ENCODE measurements at regions not wholly inside any gene's neighbourhood (a gene's known extent, or its start where the extent isn't known, plus 50 kb on each side); places are given as distances from the start of the nearest gene placed in this dataset.
"Not testable (repeated sequence)": the region's sequence is repeated elsewhere in the genome, so short reads cannot be mapped to it uniquely, and the experiment has no call there.

GRCh38 chr3:170692720-170693119 lies 106.8 kb upstream of the SLC7A14 start:
- no peak for ATAC-seq (ENCODE audit: low read depth in 2 of 2)

GRCh38 chr3:170690661-170690981 lies 104.7 kb upstream of the SLC7A14 start:
- Histone ChIP-seq H3K36me3 (ENCODE audit: control insufficient read depth, insufficient read depth, low read length) (no peaks in the 10 kb centered on the region), H3K9me3 (ENCODE audit: control insufficient read depth in 2 of 2, low read length in 2 of 2) (no peaks in the 10 kb centered on the region), H3K4me1 (ENCODE audit: control insufficient read depth, insufficient read depth, low read length, poor library complexity, severe bottlenecking) (no peaks in the 10 kb centered on the region), H3K27me3 (ENCODE audit: control insufficient read depth, insufficient read depth, low read length) (no peaks in the 10 kb centered on the region), H3K27ac (ENCODE audit: insufficient read depth, low read length, poor library complexity, severe bottlenecking) (no peak overlapping the region), H3K4me3 (ENCODE audit: low read depth, low read length) (no peak overlapping the region)
- H3K27me3 Mint-ChIP-seq: no peaks in the 10 kb centered on the region
- H3K4me1 Mint-ChIP-seq: no peaks in the 10 kb centered on the region
- no peaks in the 10 kb centered on the region for H3K36me3 Mint-ChIP-seq
- H3K27ac Mint-ChIP-seq: no peak overlapping the region
- no peak overlapping the region for H3K4me3 Mint-ChIP-seq
- no peak for ATAC-seq (ENCODE audit: low read depth in 2 of 2)
- DNase-seq: no peak
- no peaks in the 10 kb centered on the region for H3K9me3 Mint-ChIP-seq

More at GRCh38 chr3:170692720-170693119, 106.8 kb upstream of the SLC7A14 start:
- Mint-ChIP-seq H3K4me3 (no peak overlapping the region), H3K27me3 (peaks cover 4% of the 10 kb centered on the region), H3K4me1 (peaks cover 0 to 2% (median 0%) of the 10 kb centered on the region in 4 donors), H3K9me3 (no peaks in the 10 kb centered on the region), H3K27ac (no peak overlapping the region), H3K36me3 (no peaks in the 10 kb centered on the region)
- H3K27ac ChIP-seq (ENCODE audit: insufficient read depth, low read length, poor library complexity, severe bottlenecking): no peak overlapping the region
- no peaks in the 10 kb centered on the region for H3K36me3 ChIP-seq (ENCODE audit: control insufficient read depth, insufficient read depth, low read length)
- no peak for DNase-seq
- no peaks in the 10 kb centered on the region for H3K4me1 ChIP-seq (ENCODE audit: control insufficient read depth, insufficient read depth, low read length, poor library complexity, severe bottlenecking)
- H3K27me3 ChIP-seq (ENCODE audit: control insufficient read depth, insufficient read depth, low read length): no peaks in the 10 kb centered on the region
- no peaks in the 10 kb centered on the region for H3K9me3 ChIP-seq (ENCODE audit: control insufficient read depth in 2 of 2, low read length in 2 of 2)
- no peak overlapping the region for H3K4me3 ChIP-seq (ENCODE audit: low read depth, low read length)

GRCh38 chr3:170689893-170690660 lies 104.2 kb upstream of the SLC7A14 start:
- Histone ChIP-seq H3K4me3 (ENCODE audit: low read depth, low read length) (no peak overlapping the region), H3K9me3 (ENCODE audit: control insufficient read depth in 2 of 2, low read length in 2 of 2) (no peaks in the 10 kb centered on the region), H3K27me3 (ENCODE audit: control insufficient read depth, insufficient read depth, low read length) (no peaks in the 10 kb centered on the region), H3K27ac (ENCODE audit: insufficient read depth, low read length, poor library complexity, severe bottlenecking) (no peak overlapping the region), H3K36me3 (ENCODE audit: control insufficient read depth, insufficient read depth, low read length) (no peaks in the 10 kb centered on the region), H3K4me1 (ENCODE audit: control insufficient read depth, insufficient read depth, low read length, poor library complexity, severe bottlenecking) (no peaks in the 10 kb centered on the region)
- H3K4me3 Mint-ChIP-seq: no peak overlapping the region
- no peaks in the 10 kb centered on the region for H3K9me3 Mint-ChIP-seq
- ATAC-seq (ENCODE audit: low read depth in 2 of 2) (no peak), DNase-seq (peak in 2 of 3 donors; percentile 16 to 19)
- no peaks in the 10 kb centered on the region for H3K4me1 Mint-ChIP-seq
- H3K27ac Mint-ChIP-seq: peak overlapping the region in 1 of 3 donors; percentile 68
- H3K36me3 Mint-ChIP-seq: no peaks in the 10 kb centered on the region
- H3K27me3 Mint-ChIP-seq: no peaks in the 10 kb centered on the region

- no peaks in the 10 kb centered on the region for H3K27me3 ChIP-seq (ENCODE audit: control insufficient read depth, insufficient read depth, low read length)
- H3K36me3 ChIP-seq (ENCODE audit: control insufficient read depth, insufficient read depth, low read length): no peaks in the 10 kb centered on the region
- H3K4me1 ChIP-seq (ENCODE audit: control insufficient read depth, insufficient read depth, low read length, poor library complexity, severe bottlenecking): no peaks in the 10 kb centered on the region
- DNase-seq: no peak
- no peak overlapping the region for H3K4me3 ChIP-seq (ENCODE audit: low read depth, low read length)
- H3K27ac ChIP-seq (ENCODE audit: insufficient read depth, low read length, poor library complexity, severe bottlenecking): no peak overlapping the region
- H3K4me3 Mint-ChIP-seq: no peak overlapping the region
- ATAC-seq (ENCODE audit: low read depth in 2 of 2): no peak
- H3K4me1 Mint-ChIP-seq: no peaks in the 10 kb centered on the region
- H3K9me3 Mint-ChIP-seq: no peaks in the 10 kb centered on the region
- H3K27ac Mint-ChIP-seq: no peak overlapping the region
- H3K36me3 Mint-ChIP-seq: no peaks in the 10 kb centered on the region
- H3K27me3 Mint-ChIP-seq: no peaks in the 10 kb centered on the region
- no peaks in the 10 kb centered on the region for H3K9me3 ChIP-seq (ENCODE audit: control insufficient read depth in 2 of 2, low read length in 2 of 2)
These were observed 103.5 kb upstream of the SLC7A14 start for GRCh38 chr3:170689296-170689829.

GRCh38 chr3:170688222-170688621 lies 102.3 kb upstream of the SLC7A14 start:
- not testable (repeated sequence) for H3K9me3 Mint-ChIP-seq; H3K4me1 Mint-ChIP-seq; H3K9me3 ChIP-seq (ENCODE audit: control insufficient read depth in 2 of 2, low read length in 2 of 2); H3K27me3 Mint-ChIP-seq; H3K27ac Mint-ChIP-seq; H3K36me3 Mint-ChIP-seq; H3K27ac ChIP-seq (ENCODE audit: insufficient read depth, low read length, poor library complexity, severe bottlenecking); H3K4me3 ChIP-seq (ENCODE audit: low read depth, low read length); DNase-seq; H3K27me3 ChIP-seq (ENCODE audit: control insufficient read depth, insufficient read depth, low read length); H3K4me3 Mint-ChIP-seq; ATAC-seq (ENCODE audit: low read depth in 2 of 2); H3K4me1 ChIP-seq (ENCODE audit: control insufficient read depth, insufficient read depth, low read length, poor library complexity, severe bottlenecking); H3K36me3 ChIP-seq (ENCODE audit: control insufficient read depth, insufficient read depth, low read length)

- H3K9me3 ChIP-seq (ENCODE audit: control insufficient read depth in 2 of 2, low read length in 2 of 2): no peaks in the 10 kb centered on the region
- no peaks in the 10 kb centered on the region for H3K9me3 Mint-ChIP-seq
- no peaks in the 10 kb centered on the region for H3K4me1 ChIP-seq (ENCODE audit: control insufficient read depth, insufficient read depth, low read length, poor library complexity, severe bottlenecking)
- DNase-seq (no peak), ATAC-seq (ENCODE audit: low read depth in 2 of 2) (no peak)
- H3K4me3 ChIP-seq (ENCODE audit: low read depth, low read length): no peak overlapping the region
- no peak overlapping the region for H3K4me3 Mint-ChIP-seq
- H3K27ac Mint-ChIP-seq: no peak overlapping the region
- no peak overlapping the region for H3K27ac ChIP-seq (ENCODE audit: insufficient read depth, low read length, poor library complexity, severe bottlenecking)
- no peaks in the 10 kb centered on the region for H3K4me1 Mint-ChIP-seq
- no peaks in the 10 kb centered on the region for H3K36me3 ChIP-seq (ENCODE audit: control insufficient read depth, insufficient read depth, low read length)
- H3K27me3 ChIP-seq (ENCODE audit: control insufficient read depth, insufficient read depth, low read length): no peaks in the 10 kb centered on the region
- H3K36me3 Mint-ChIP-seq: no peaks in the 10 kb centered on the region
- peaks cover 4% of the 10 kb centered on the region for H3K27me3 Mint-ChIP-seq
These were observed 94.7 kb upstream of the SLC7A14 start for GRCh38 chr3:170680593-170680992.

GRCh38 chr3:170679190-170679589 lies 93.3 kb upstream of the SLC7A14 start:
- Mint-ChIP-seq H3K4me1 (no peaks in the 10 kb centered on the region), H3K27ac (no peak overlapping the region), H3K9me3 (no peaks in the 10 kb centered on the region), H3K4me3 (no peak overlapping the region), H3K36me3 (no peaks in the 10 kb centered on the region), H3K27me3 (peaks cover 4% of the 10 kb centered on the region)
- no peaks in the 10 kb centered on the region for H3K36me3 ChIP-seq (ENCODE audit: control insufficient read depth, insufficient read depth, low read length)
- no peaks in the 10 kb centered on the region for H3K27me3 ChIP-seq (ENCODE audit: control insufficient read depth, insufficient read depth, low read length)
- H3K4me1 ChIP-seq (ENCODE audit: control insufficient read depth, insufficient read depth, low read length, poor library complexity, severe bottlenecking): no peaks in the 10 kb centered on the region
- DNase-seq (no peak), ATAC-seq (ENCODE audit: low read depth in 2 of 2) (no peak)
- no peaks in the 10 kb centered on the region for H3K9me3 ChIP-seq (ENCODE audit: control insufficient read depth in 2 of 2, low read length in 2 of 2)
- no peak overlapping the region for H3K27ac ChIP-seq (ENCODE audit: insufficient read depth, low read length, poor library complexity, severe bottlenecking)
- H3K4me3 ChIP-seq (ENCODE audit: low read depth, low read length): no peak overlapping the region

- no peaks in the 10 kb centered on the region for H3K27me3 Mint-ChIP-seq
- no peak for DNase-seq
These were observed 84.6 kb upstream of the SLC7A14 start for GRCh38 chr3:170670504-170670903.

More at GRCh38 chr3:170670504-170670903, 84.6 kb upstream of the SLC7A14 start:
- peaks cover 2% of the 10 kb centered on the region for H3K27me3 ChIP-seq (ENCODE audit: control insufficient read depth, insufficient read depth, low read length)
- no peak overlapping the region for H3K27ac Mint-ChIP-seq
- H3K4me1 ChIP-seq (ENCODE audit: control insufficient read depth, insufficient read depth, low read length, poor library complexity, severe bottlenecking): no peaks in the 10 kb centered on the region
- H3K27ac ChIP-seq (ENCODE audit: insufficient read depth, low read length, poor library complexity, severe bottlenecking): no peak overlapping the region
- peaks cover 0 to 7% (median 0%) of the 10 kb centered on the region in 7 donors for H3K9me3 Mint-ChIP-seq
- no peak overlapping the region for H3K4me3 ChIP-seq (ENCODE audit: low read depth, low read length)
- ATAC-seq (ENCODE audit: low read depth in 2 of 2): no peak
- H3K4me3 Mint-ChIP-seq: no peak overlapping the region
- H3K4me1 Mint-ChIP-seq: no peaks in the 10 kb centered on the region
- H3K9me3 ChIP-seq (ENCODE audit: control insufficient read depth in 2 of 2, low read length in 2 of 2): no peaks in the 10 kb centered on the region
- H3K36me3 Mint-ChIP-seq: no peaks in the 10 kb centered on the region
- no peaks in the 10 kb centered on the region for H3K36me3 ChIP-seq (ENCODE audit: control insufficient read depth, insufficient read depth, low read length)

Data from CD4-positive, CD25-positive, alpha-beta regulatory T cell (primary cell).